ENCODE measurements at regions not wholly inside any gene's neighbourhood (a gene's known extent, or its start where the extent isn't known, plus 50 kb on each side); places are given as distances from the start of the nearest gene placed in this dataset.

DNA sequence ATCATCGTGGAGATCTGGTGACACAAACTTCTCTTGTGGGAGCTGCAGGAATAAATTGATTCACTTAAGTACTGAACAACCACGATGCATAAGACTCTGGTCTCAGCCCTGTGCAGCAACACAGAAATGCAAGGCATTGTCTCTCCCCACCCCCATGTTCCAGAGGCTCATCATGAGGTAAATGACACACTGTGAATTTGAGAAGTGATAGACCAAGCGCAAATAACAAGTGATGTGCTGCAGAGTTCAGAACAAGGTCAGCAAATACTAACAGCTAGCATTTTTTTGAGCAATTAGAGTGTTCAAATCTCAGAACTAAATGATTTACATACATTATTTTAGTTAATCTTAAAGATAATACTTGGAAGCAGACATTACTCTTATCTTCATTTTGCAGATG lies 223.7 kb downstream of the SEC16B start:
- ChIA-PET CTCF (no interaction called here), POLR2A (no interaction called here)
- BruUV-seq (replicated peaks): no TSS peak
- Histone ChIP-seq H3K36me3 (ENCODE audit: control insufficient read depth, insufficient read depth, low read length) (no peaks in the 10 kb centered on the region), H3K9me3 (ENCODE audit: control insufficient read depth, insufficient read depth, low read depth, low read length) (no peaks in the 10 kb centered on the region), H3K27me3 (ENCODE audit: control insufficient read depth, insufficient read depth, low read length) (no peaks in the 10 kb centered on the region), H3K27ac (ENCODE audit: low read length) (no peak overlapping the region), H3K4me1 (ENCODE audit: control insufficient read depth, insufficient read depth, low read length) (no peaks in the 10 kb centered on the region), H3K4me3 (ENCODE audit: low read depth in 2 of 2, low read length in 2 of 2) (no peak overlapping the region)
- TF ChIP-seq POLR2AphosphoS5 (IDR thresholded peaks at IDR 0.05; ENCODE audit: low read depth, low read length) (no peak), TCF7L2 (IDR thresholded peaks at IDR 0.05; ENCODE audit: low read depth, low read length) (no peak), SIN3A (IDR thresholded peaks at IDR 0.05; ENCODE audit: borderline replicate concordance, insufficient read depth, low read depth, low read length) (no peak)
- TF ChIP-seq, protein P1, sequence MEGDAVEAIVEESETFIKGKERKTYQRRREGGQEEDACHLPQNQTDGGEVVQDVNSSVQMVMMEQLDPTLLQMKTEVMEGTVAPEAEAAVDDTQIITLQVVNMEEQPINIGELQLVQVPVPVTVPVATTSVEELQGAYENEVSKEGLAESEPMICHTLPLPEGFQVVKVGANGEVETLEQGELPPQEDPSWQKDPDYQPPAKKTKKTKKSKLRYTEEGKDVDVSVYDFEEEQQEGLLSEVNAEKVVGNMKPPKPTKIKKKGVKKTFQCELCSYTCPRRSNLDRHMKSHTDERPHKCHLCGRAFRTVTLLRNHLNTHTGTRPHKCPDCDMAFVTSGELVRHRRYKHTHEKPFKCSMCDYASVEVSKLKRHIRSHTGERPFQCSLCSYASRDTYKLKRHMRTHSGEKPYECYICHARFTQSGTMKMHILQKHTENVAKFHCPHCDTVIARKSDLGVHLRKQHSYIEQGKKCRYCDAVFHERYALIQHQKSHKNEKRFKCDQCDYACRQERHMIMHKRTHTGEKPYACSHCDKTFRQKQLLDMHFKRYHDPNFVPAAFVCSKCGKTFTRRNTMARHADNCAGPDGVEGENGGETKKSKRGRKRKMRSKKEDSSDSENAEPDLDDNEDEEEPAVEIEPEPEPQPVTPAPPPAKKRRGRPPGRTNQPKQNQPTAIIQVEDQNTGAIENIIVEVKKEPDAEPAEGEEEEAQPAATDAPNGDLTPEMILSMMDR (IDR thresholded peaks at IDR 0.05): no peak
- TF ChIP-seq, protein P2, sequence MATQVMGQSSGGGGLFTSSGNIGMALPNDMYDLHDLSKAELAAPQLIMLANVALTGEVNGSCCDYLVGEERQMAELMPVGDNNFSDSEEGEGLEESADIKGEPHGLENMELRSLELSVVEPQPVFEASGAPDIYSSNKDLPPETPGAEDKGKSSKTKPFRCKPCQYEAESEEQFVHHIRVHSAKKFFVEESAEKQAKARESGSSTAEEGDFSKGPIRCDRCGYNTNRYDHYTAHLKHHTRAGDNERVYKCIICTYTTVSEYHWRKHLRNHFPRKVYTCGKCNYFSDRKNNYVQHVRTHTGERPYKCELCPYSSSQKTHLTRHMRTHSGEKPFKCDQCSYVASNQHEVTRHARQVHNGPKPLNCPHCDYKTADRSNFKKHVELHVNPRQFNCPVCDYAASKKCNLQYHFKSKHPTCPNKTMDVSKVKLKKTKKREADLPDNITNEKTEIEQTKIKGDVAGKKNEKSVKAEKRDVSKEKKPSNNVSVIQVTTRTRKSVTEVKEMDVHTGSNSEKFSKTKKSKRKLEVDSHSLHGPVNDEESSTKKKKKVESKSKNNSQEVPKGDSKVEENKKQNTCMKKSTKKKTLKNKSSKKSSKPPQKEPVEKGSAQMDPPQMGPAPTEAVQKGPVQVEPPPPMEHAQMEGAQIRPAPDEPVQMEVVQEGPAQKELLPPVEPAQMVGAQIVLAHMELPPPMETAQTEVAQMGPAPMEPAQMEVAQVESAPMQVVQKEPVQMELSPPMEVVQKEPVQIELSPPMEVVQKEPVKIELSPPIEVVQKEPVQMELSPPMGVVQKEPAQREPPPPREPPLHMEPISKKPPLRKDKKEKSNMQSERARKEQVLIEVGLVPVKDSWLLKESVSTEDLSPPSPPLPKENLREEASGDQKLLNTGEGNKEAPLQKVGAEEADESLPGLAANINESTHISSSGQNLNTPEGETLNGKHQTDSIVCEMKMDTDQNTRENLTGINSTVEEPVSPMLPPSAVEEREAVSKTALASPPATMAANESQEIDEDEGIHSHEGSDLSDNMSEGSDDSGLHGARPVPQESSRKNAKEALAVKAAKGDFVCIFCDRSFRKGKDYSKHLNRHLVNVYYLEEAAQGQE (IDR thresholded peaks at IDR 0.05; ENCODE audit: insufficient read depth in 1 of 2, low read depth in 2 of 2, low read length in 1 of 2): no peak
- no peak for DNase-seq (ENCODE audit: low read depth, low spot score)
- in situ Hi-C loops (cut with HindIII; ENCODE audit: low pct_unique_long_range_greater_than_20kb, low sequenced_read_pairs): no loop called here
- intact Hi-C loops (cut with micrococcal nuclease; ENCODE audit: unreplicated experiment): no loop called here
- ATAC-seq: no peak

DNA sequence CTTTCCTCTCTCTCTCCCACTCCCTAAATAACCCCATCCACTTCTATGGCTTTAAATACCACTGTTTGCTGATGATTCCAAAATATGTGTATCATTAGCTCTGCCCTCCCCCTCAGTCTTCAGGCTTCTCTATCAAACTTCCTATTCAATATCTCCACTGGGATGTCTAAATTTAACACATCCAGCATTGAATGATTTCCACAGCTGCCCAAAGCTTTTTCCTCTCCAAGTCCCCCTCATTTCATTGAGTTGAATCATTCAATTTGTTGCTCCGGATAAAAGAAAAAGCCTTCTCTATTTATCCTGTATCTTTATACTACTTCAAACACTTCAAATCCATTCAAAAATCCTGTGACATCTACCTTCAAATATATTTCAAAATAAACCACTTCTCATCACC lies 225.0 kb downstream of the SEC16B start:
- H3K27me3 ChIP-seq (ENCODE audit: control insufficient read depth, insufficient read depth, low read length): no peaks in the 10 kb centered on the region
- CTCF ChIA-PET: no interaction called here
- TF ChIP-seq, protein P1 (IDR thresholded peaks at IDR 0.05): no peak
- TF ChIP-seq, protein P2 (IDR thresholded peaks at IDR 0.05; ENCODE audit: insufficient read depth in 1 of 2, low read depth in 2 of 2, low read length in 1 of 2): no peak
- TF ChIP-seq TCF7L2 (IDR thresholded peaks at IDR 0.05; ENCODE audit: low read depth, low read length): no peak
- TF ChIP-seq POLR2AphosphoS5 (IDR thresholded peaks at IDR 0.05; ENCODE audit: low read depth, low read length): no peak
- TF ChIP-seq SIN3A (IDR thresholded peaks at IDR 0.05; ENCODE audit: borderline replicate concordance, insufficient read depth, low read depth, low read length): no peak
- in situ Hi-C loops (cut with HindIII; ENCODE audit: low pct_unique_long_range_greater_than_20kb, low sequenced_read_pairs): no loop called here
- BruUV-seq (replicated peaks): no TSS peak
- no peaks in the 10 kb centered on the region for H3K36me3 ChIP-seq (ENCODE audit: control insufficient read depth, insufficient read depth, low read length)
- DNase-seq (ENCODE audit: low read depth, low spot score): no peak
- no peak for ATAC-seq
- no peaks in the 10 kb centered on the region for H3K4me1 ChIP-seq (ENCODE audit: control insufficient read depth, insufficient read depth, low read length)
- H3K4me3 ChIP-seq (ENCODE audit: low read depth in 2 of 2, low read length in 2 of 2): no peak overlapping the region
- H3K9me3 ChIP-seq (ENCODE audit: control insufficient read depth, insufficient read depth, low read depth, low read length): no peaks in the 10 kb centered on the region
- no peak overlapping the region for H3K27ac ChIP-seq (ENCODE audit: low read length)
- POLR2A ChIA-PET: no interaction called here
- intact Hi-C loops (cut with micrococcal nuclease; ENCODE audit: unreplicated experiment): no loop called here

Measured in Panc1 (cell line).